HepG2 (cell line): ENCODE measurements at regions not wholly inside any gene's neighbourhood (a gene's known extent, or its start where the extent isn't known, plus 50 kb on each side); places are given as distances from the start of the nearest gene placed in this dataset.

Experiments used
- ATAC-seq: fragments of 200-7000 bp; cut with Tn5 transposase; 3 replicates; pipeline ENCODE4 v1.9.1; 2020; ENCODE audit warnings: mild to moderate bottlenecking, moderate library complexity
- BruUV-seq: library from RNA; stranded (reverse); fragments of 400-500 nt; replicated peaks from 2 replicates; lab custom pipeline; 2021; lab: Mats Ljungman, UMichigan
- CTCF ChIA-PET: fragments of 300-600 bp; formaldehyde crosslinking; extraction: SDS; loops from one replicate; lab custom pipeline; 2021; ENCODE audit warnings: low total read pairs, inconsistent platforms, low intra/inter-chr PET ratio; lab: Yijun Ruan, JAX
- POLR2A ChIA-PET: fragments of 350-600 bp; sonication (Branson Sonifier 250); formaldehyde crosslinking; loops from one replicate; lab custom pipeline; 2020; ENCODE audit warnings: antibody characterized with exemption, inconsistent platforms; lab: Yijun Ruan, JAX
- DNase-seq: peaks from one replicate; pipeline ENCODE4 v3.0.0-alpha.2; 2015; ENCODE audit warnings: low spot score
- FAIRE-seq: peaks from 3 replicates; lab custom pipeline; 2011; peaks lifted over from hg19 to GRCh38; lab: Jason Lieb, UNC
- H2AFZ ChIP-seq: one replicate; pipeline ENCODE4 v1.6.1; 2011; ENCODE audit warnings: low read length, inconsistent platforms
- H3K27ac ChIP-seq: fragments of 300-600 bp; 3 replicates; pipeline ENCODE4 v1.8.0; 2011; ENCODE audit warnings: mixed run types, mild to moderate bottlenecking, mixed read lengths, low read length, inconsistent platforms; ENCODE audit not compliant: insufficient read depth; ENCODE audit errors: extremely low read length
- H3K27me3 ChIP-seq, 2 experiments: fragments of 200-600 bp in 1 of 2; 2 replicates in 1 of 2; 3 replicates in 1 of 2; pipeline versions ENCODE4 v1.6.0 to v1.8.0; 2011; ENCODE audit warnings: low read length in 2 of 2, mild to moderate bottlenecking in 2 of 2, moderate library complexity in 2 of 2, inconsistent platforms in 1 of 2; ENCODE audit not compliant: insufficient read depth in 2 of 2, control insufficient read depth in 1 of 2
- H3K36me3 ChIP-seq, 2 experiments: fragments of 200-600 bp in 1 of 2; replicated peaks in 1 of 2; 2 replicates in 1 of 2; 3 replicates in 1 of 2; pipeline versions ENCODE4 v1.5.1 to v1.8.0; 2011; ENCODE audit warnings: low read length in 2 of 2, inconsistent platforms in 1 of 2; ENCODE audit not compliant: insufficient read depth in 2 of 2, control insufficient read depth in 1 of 2
- H3K4me1 ChIP-seq: 2 replicates; pipeline ENCODE4 v1.5.1; 2012; ENCODE audit warnings: low read length, inconsistent platforms; ENCODE audit not compliant: insufficient read depth
- H3K4me2 ChIP-seq: 2 replicates; pipeline ENCODE4 v1.6.0; 2011; ENCODE audit warnings: low read depth, low read length, inconsistent platforms
- H3K4me3 ChIP-seq, 3 experiments: fragments of 200-600 bp in 1 of 3; sonication (generic), shearing (Covaris generic) in 1 of 3; replicated peaks in 1 of 3; 2 replicates each; pipeline ENCODE4 v1.5.1; 2011 to 2016; ENCODE audit warnings: low read length in 3 of 3, inconsistent platforms in 2 of 3, low read depth in 2 of 3, mild to moderate bottlenecking in 2 of 3, control low read depth in 1 of 3, mixed read lengths in 1 of 3; ENCODE audit not compliant: insufficient read depth in 1 of 3
- H3K79me2 ChIP-seq: one replicate; pipeline ENCODE4 v1.6.1; 2011; ENCODE audit warnings: low read length, inconsistent platforms; ENCODE audit not compliant: insufficient read depth
- H3K9ac ChIP-seq: 2 replicates; pipeline ENCODE4 v1.6.0; 2011; ENCODE audit warnings: mild to moderate bottlenecking, low read depth, low read length, inconsistent platforms; ENCODE audit not compliant: insufficient read depth
- H3K9me3 ChIP-seq: 2 replicates; pipeline ENCODE4 v1.5.1; 2012; ENCODE audit warnings: mild to moderate bottlenecking, low read length
- H4K20me1 ChIP-seq: 2 replicates; pipeline ENCODE4 v1.6.0; 2011; ENCODE audit warnings: inconsistent platforms, mild to moderate bottlenecking, low read length, moderate library complexity; ENCODE audit not compliant: insufficient read depth
- CBX5 ChIP-seq: sonication (generic); formaldehyde crosslinking; IDR thresholded peaks from 2 replicates; pipeline ENCODE4 v1.4.0; 2020; ENCODE audit warnings: missing genetic modification reagents, borderline replicate concordance
- FOSL2 ChIP-seq: sonication (generic); formaldehyde crosslinking; IDR thresholded peaks from 2 replicates; pipeline ENCODE4 v1.4.0; 2020; ENCODE audit warnings: missing genetic modification reagents
- NR2F2 ChIP-seq: IDR thresholded peaks from 2 replicates; pipeline ENCODE4 v1.6.1; 2012; ENCODE audit warnings: low read depth, inconsistent platforms, borderline replicate concordance
- POLR2G ChIP-seq: fragments of 200-400 bp; formaldehyde crosslinking; IDR thresholded peaks from 2 replicates; pipeline ENCODE4 v1.6.1; 2018; ENCODE audit warnings: mild to moderate bottlenecking, low read depth, low read length, moderate library complexity
- RAD21 ChIP-seq: fragments of 450-650 bp; formaldehyde crosslinking; IDR thresholded peaks from 2 replicates; pipeline ENCODE4 v1.5.0; 2020; ENCODE audit warnings: mild to moderate bottlenecking
- ZBTB1 ChIP-seq: sonication (generic); formaldehyde crosslinking; IDR thresholded peaks from 2 replicates; pipeline ENCODE4 v1.4.0; 2020; ENCODE audit warnings: missing genetic modification reagents, borderline replicate concordance
- ZNF317 ChIP-seq: sonication (generic); formaldehyde crosslinking; IDR thresholded peaks from 2 replicates; pipeline ENCODE4 v1.5.0; 2020; ENCODE audit warnings: mild to moderate bottlenecking, missing genetic modification reagents
- ZNF660 ChIP-seq: sonication (generic); formaldehyde crosslinking; IDR thresholded peaks from 2 replicates; pipeline ENCODE4 v1.5.1; 2020; ENCODE audit warnings: mild to moderate bottlenecking, low read depth, missing genetic modification reagents, borderline replicate concordance
- ZNF790 ChIP-seq: sonication (generic); formaldehyde crosslinking; IDR thresholded peaks from 2 replicates; pipeline ENCODE4 v1.8.0; 2022; ENCODE audit warnings: missing genetic modification reagents, mild to moderate bottlenecking, borderline replicate concordance
- WGBS: methylation state at CpG from one replicate; pipeline ENCODE4 v1.1.6; 2017; ENCODE audit warnings: low lambda C conversion rate; 5-methylcytosine and 5-hydroxymethylcytosine counted together
- in situ Hi-C: cut with HindIII; loops from 2 replicates; pipeline ENCODE4 v1.10.0; 2017; ENCODE audit warnings: low pct_unique_long_range_greater_than_20kb; ENCODE audit not compliant: extremely low pct_ligation_motif_present
- intact Hi-C: fragments of 100-400 bp; cut with micrococcal nuclease; formaldehyde crosslinking; loops from one replicate; pipeline ENCODE4 v1.10.0; 2022; ENCODE audit not compliant: unreplicated experiment
- TF ChIP-seq, protein P1 (sequence below): sonication (generic); formaldehyde crosslinking; IDR thresholded peaks from 2 replicates; pipeline ENCODE4 v1.4.0; 2020; ENCODE audit warnings: missing genetic modification reagents

GRCh38 chr3:157810924-157811718 lies 295.1 kb downstream of the SHOX2 start:
- FAIRE-seq (no peak), DNase-seq (no peak), ATAC-seq (no peak)
- Histone ChIP-seq H3K9ac (no peak overlapping the region), H3K27me3 (no peaks in the 10 kb centered on the region), H2AFZ (no peak overlapping the region), H3K9me3 (no peaks in the 10 kb centered on the region), H3K27ac (no peak overlapping the region), H3K4me3 (no peak overlapping the region), H3K4me2 (no peak overlapping the region), H4K20me1 (no peaks in the 10 kb centered on the region), H3K4me1 (no peaks in the 10 kb centered on the region), H3K79me2 (no peaks in the 10 kb centered on the region), H3K36me3 (no peaks in the 10 kb centered on the region)
- in situ Hi-C loops (no loop called here), intact Hi-C loops (no loop called here)
- TF ChIP-seq FOSL2 (CRISPR knock-in tag): no peak
- TF ChIP-seq NR2F2: no peak
- TF ChIP-seq RAD21: no peak
- no peak for TF ChIP-seq CBX5 (CRISPR knock-in tag)
- no peak for TF ChIP-seq POLR2G
- no peak for TF ChIP-seq ZNF660
- 2% methylated on average over 3 of the region's 3 CpGs for WGBS
- BruUV-seq: no TSS peak
- CTCF ChIA-PET: no interaction called here
- POLR2A ChIA-PET: no interaction called here

GRCh38 chr3:157807280-157807679 lies 298.9 kb downstream of the SHOX2 start:
- DNase-seq: no peak
- H3K9ac ChIP-seq: no peak overlapping the region
- intact Hi-C loops: no loop called here
- no peak for TF ChIP-seq ZBTB1 (CRISPR knock-in tag)
- no peak for TF ChIP-seq ZNF317 (CRISPR knock-in tag)
- no peak for TF ChIP-seq ZNF790 (CRISPR knock-in tag)
- TF ChIP-seq, protein P1, sequence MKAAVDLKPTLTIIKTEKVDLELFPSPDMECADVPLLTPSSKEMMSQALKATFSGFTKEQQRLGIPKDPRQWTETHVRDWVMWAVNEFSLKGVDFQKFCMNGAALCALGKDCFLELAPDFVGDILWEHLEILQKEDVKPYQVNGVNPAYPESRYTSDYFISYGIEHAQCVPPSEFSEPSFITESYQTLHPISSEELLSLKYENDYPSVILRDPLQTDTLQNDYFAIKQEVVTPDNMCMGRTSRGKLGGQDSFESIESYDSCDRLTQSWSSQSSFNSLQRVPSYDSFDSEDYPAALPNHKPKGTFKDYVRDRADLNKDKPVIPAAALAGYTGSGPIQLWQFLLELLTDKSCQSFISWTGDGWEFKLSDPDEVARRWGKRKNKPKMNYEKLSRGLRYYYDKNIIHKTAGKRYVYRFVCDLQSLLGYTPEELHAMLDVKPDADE (CRISPR knock-in tag): no peak
- TF ChIP-seq, all 625 proteins: peak for 0
- Histone ChIP-seq H3K4me2 (no peak overlapping the region), H3K27ac (no peak overlapping the region), H3K9me3 (no peaks in the 10 kb centered on the region), H3K36me3 (no peaks in the 10 kb centered on the region), H4K20me1 (no peaks in the 10 kb centered on the region), H3K4me1 (no peaks in the 10 kb centered on the region), H2AFZ (no peak overlapping the region), H3K79me2 (no peaks in the 10 kb centered on the region), H3K27me3 (no peaks in the 10 kb centered on the region), H3K4me3 (no peak overlapping the region)
- BruUV-seq: no TSS peak
- POLR2A ChIA-PET: no interaction called here
- CTCF ChIA-PET: no interaction called here
- FAIRE-seq: no peak
- in situ Hi-C loops: no loop called here
- ATAC-seq: no peak
- WGBS: 2% methylated on average over 3 of the region's 3 CpGs
